PC-9 (cell line): ENCODE measurements at regions not wholly inside any gene's neighbourhood (a gene's known extent, or its start where the extent isn't known, plus 50 kb on each side); places are given as distances from the start of the nearest gene placed in this dataset.

Source experiments
- BruUV-seq: library from RNA; stranded (reverse); fragments of 400-500 nt; replicated peaks from 2 replicates; lab custom pipeline; 2021; lab: Mats Ljungman, UMichigan
- CTCF ChIA-PET: fragments of 300-600 bp; sonication (Branson Sonifier 250); formaldehyde crosslinking; loops from one replicate; lab custom pipeline; 2022; ENCODE audit warnings: antibody characterized with exemption; lab: Charles Lee
- POLR2A ChIA-PET: fragments of 300-600 bp; sonication (Branson Sonifier 250); formaldehyde crosslinking; loops from one replicate; lab custom pipeline; 2022; ENCODE audit warnings: antibody characterized with exemption; ENCODE audit not compliant: unreplicated experiment; lab: Charles Lee
- DNase-seq, 2 experiments: peaks; one replicate each; pipeline versions ENCODE4 v3.0.0 to v3.0.0-alpha.2; 2015 to 2022; ENCODE audit warnings: mixed read lengths in 1 of 2
- H2AFZ ChIP-seq: fragments of 200-600 bp; sonication (generic); 2 replicates; pipeline ENCODE4 v1.8.1; 2017; ENCODE audit warnings: antibody characterized with exemption
- H3F3A ChIP-seq: fragments of 200-600 bp; sonication (generic); 2 replicates; pipeline ENCODE4 v1.8.1; 2017; ENCODE audit warnings: antibody characterized with exemption, mild to moderate bottlenecking, low read depth; ENCODE audit not compliant: insufficient read depth
- H3K27ac ChIP-seq: fragments of 200-600 bp; sonication (generic); 2 replicates; pipeline ENCODE4 v1.6.1; 2016; ENCODE audit warnings: mixed run types
- H3K27me3 ChIP-seq: fragments of 200-600 bp; sonication (generic); 2 replicates; pipeline ENCODE4 v1.6.1; 2016; ENCODE audit warnings: low read depth, mixed run types; ENCODE audit not compliant: insufficient read depth
- H3K36me3 ChIP-seq: fragments of 200-600 bp; sonication (generic); 2 replicates; pipeline ENCODE4 v1.6.1; 2016; ENCODE audit warnings: low read depth, mixed run types
- H3K4me1 ChIP-seq: fragments of 200-600 bp; sonication (generic); replicated peaks from 2 replicates; pipeline ENCODE4 v1.6.1; 2016; ENCODE audit warnings: mixed run types; ENCODE audit not compliant: insufficient read depth
- H3K4me2 ChIP-seq: fragments of 200-600 bp; sonication (generic); 2 replicates; pipeline ENCODE4 v1.6.1; 2017; ENCODE audit warnings: mixed run types
- H3K4me3 ChIP-seq: fragments of 200-600 bp; sonication (generic); 2 replicates; pipeline ENCODE4 v1.6.1; 2016; ENCODE audit warnings: mixed run types
- H3K79me2 ChIP-seq: fragments of 200-600 bp; sonication (generic); 2 replicates; pipeline ENCODE4 v1.6.1; 2017; ENCODE audit warnings: low read depth, mixed run types
- H3K9me2 ChIP-seq: fragments of 200-600 bp; sonication (generic); 2 replicates; pipeline ENCODE4 v1.8.1; 2017; ENCODE audit warnings: mild to moderate bottlenecking; ENCODE audit not compliant: insufficient read depth
- H3K9me3 ChIP-seq: fragments of 200-600 bp; sonication (generic); 2 replicates; pipeline ENCODE4 v1.8.1; 2016; ENCODE audit warnings: low read depth; ENCODE audit not compliant: insufficient read depth
- H4K20me1 ChIP-seq: fragments of 200-600 bp; sonication (generic); 2 replicates; pipeline ENCODE4 v1.8.1; 2017; ENCODE audit not compliant: insufficient read depth
- CTCF ChIP-seq: fragments of 200-600 bp; sonication (generic); conservative IDR thresholded peaks from 2 replicates; pipeline ENCODE4 v1.6.1; 2017; ENCODE audit warnings: mixed run types, antibody characterized with exemption, mild to moderate bottlenecking, moderate library complexity
- EZH2 ChIP-seq: fragments of 200-600 bp; sonication (generic); IDR thresholded peaks from 2 replicates; pipeline ENCODE4 v1.8.0; 2017; ENCODE audit warnings: antibody characterized with exemption, low read depth
- intact Hi-C: fragments of 100-400 bp; cut with micrococcal nuclease; formaldehyde crosslinking; loops from one replicate; pipeline ENCODE4 v1.10.0; 2022; ENCODE audit not compliant: unreplicated experiment

- TF ChIP-seq CTCF = no peak
- TF ChIP-seq EZH2 = no peak
- no peak overlapping the region for H3K4me3 ChIP-seq
- no peaks in the 10 kb centered on the region for H3K9me3 ChIP-seq
- H3K79me2 ChIP-seq = no peaks in the 10 kb centered on the region
- CTCF ChIA-PET = interaction anchor here (0.6 kb wide), 1 partner anchor 640 kb away, joined by 3 read pairs; no protein-coding TSS in a partner anchor
- H4K20me1 ChIP-seq = no peaks in the 10 kb centered on the region
- intact Hi-C loops = no loop called here
- no peak overlapping the region for H2AFZ ChIP-seq
- H3K4me2 ChIP-seq = no peak overlapping the region
- no peaks in the 10 kb centered on the region for H3F3A ChIP-seq
- no peaks in the 10 kb centered on the region for H3K36me3 ChIP-seq
- H3K9me2 ChIP-seq = no peaks in the 10 kb centered on the region
- H3K27me3 ChIP-seq = no peaks in the 10 kb centered on the region; the same call in none of the 2 replicates
- H3K27ac ChIP-seq = no peak overlapping the region
- POLR2A ChIA-PET = no interaction called here
- no peaks in the 10 kb centered on the region for H3K4me1 ChIP-seq
- DNase-seq = no peak
- BruUV-seq = no TSS peak
These were observed 88.4 kb upstream of the PDE4B start for GRCh38 chr1:65704318-65704717.

- no TSS peak for BruUV-seq
- intact Hi-C loops = loop anchor here (10.0 kb wide), 1 partner anchor 527 kb away; no protein-coding TSS in a partner anchor
These were observed 74.8 kb upstream of the PDE4B start for GRCh38 chr1:65717815-65718454.

GRCh38 chr1:65719391-65719790, 73.3 kb upstream of the PDE4B start:
- intact Hi-C loops = loop anchor here (10.0 kb wide), 1 partner anchor 525 kb away; no protein-coding TSS in a partner anchor
- DNase-seq = no peak
- no peak overlapping the region for H3K27ac ChIP-seq
- no peaks in the 10 kb centered on the region for H3K4me1 ChIP-seq
- H3K79me2 ChIP-seq = no peaks in the 10 kb centered on the region
- H3K9me3 ChIP-seq = no peaks in the 10 kb centered on the region
- POLR2A ChIA-PET = no interaction called here
- no peaks in the 10 kb centered on the region for H3K9me2 ChIP-seq
- BruUV-seq = no TSS peak
- no peak overlapping the region for H3K4me2 ChIP-seq
- no peak overlapping the region for H3K4me3 ChIP-seq
- H3K36me3 ChIP-seq = no peaks in the 10 kb centered on the region
- TF ChIP-seq CTCF (no peak), EZH2 (no peak)
- H3F3A ChIP-seq = no peaks in the 10 kb centered on the region
- no peaks in the 10 kb centered on the region for H4K20me1 ChIP-seq
- CTCF ChIA-PET = no interaction called here
- no peaks in the 10 kb centered on the region for H3K27me3 ChIP-seq
- no peak overlapping the region for H2AFZ ChIP-seq

More at GRCh38 chr1:65717815-65718454, 74.8 kb upstream of the PDE4B start:
- Histone ChIP-seq H2AFZ (no peak overlapping the region), H3K9me2 (no peaks in the 10 kb centered on the region), H3F3A (no peaks in the 10 kb centered on the region), H3K36me3 (no peaks in the 10 kb centered on the region), H3K79me2 (no peaks in the 10 kb centered on the region), H3K4me3 (no peak overlapping the region), H3K27ac (no peak overlapping the region), H3K4me1 (no peaks in the 10 kb centered on the region), H4K20me1 (no peaks in the 10 kb centered on the region), H3K27me3 (no peaks in the 10 kb centered on the region), H3K4me2 (no peak overlapping the region), H3K9me3 (no peaks in the 10 kb centered on the region)
- ChIA-PET CTCF (no interaction called here), POLR2A (no interaction called here)
- 0 out of 2 replicates have a peak, but pooled peaks have one; percentile 20 for TF ChIP-seq CTCF
- TF ChIP-seq EZH2 = no peak
- DNase-seq = no peak
